DOHH2 (cell line): ENCODE measurements at regions not wholly inside any gene's neighbourhood (a gene's known extent, or its start where the extent isn't known, plus 50 kb on each side); places are given as distances from the start of the nearest gene placed in this dataset.

Experiments used
- CTCF ChIP-seq: fragments of 200-600 bp; sonication (generic); IDR thresholded peaks from one replicate; pipeline ENCODE4 v1.5.1; 2014; ENCODE audit warnings: antibody characterized with exemption, mild to moderate bottlenecking, low read depth, low read length; ENCODE audit not compliant: poor library complexity, severe bottlenecking
- EZH2phosphoT487 ChIP-seq: fragments of 200-600 bp; sonication (generic); IDR thresholded peaks from 2 replicates; pipeline ENCODE4 v1.6.1; 2017; ENCODE audit warnings: borderline replicate concordance, mild to moderate bottlenecking, antibody characterized with exemption, low read length, moderate library complexity, mixed read lengths

- TF ChIP-seq CTCF, result no peak
- no peak for TF ChIP-seq EZH2phosphoT487
Observed at GRCh38 chr18:75864816-75865215, 437.3 kb upstream of the SMIM21 start.
